Keratinocyte (primary cell): ENCODE measurements at regions not wholly inside any gene's neighbourhood (a gene's known extent, or its start where the extent isn't known, plus 50 kb on each side); places are given as distances from the start of the nearest gene placed in this dataset.

ENCODE experiments used
- DNase-seq: peaks from one replicate; pipeline ENCODE4 v3.0.0-alpha.2; 2011; ENCODE audit warnings: low read depth, missing footprints, low spot score
- FAIRE-seq: peaks from 2 replicates; lab custom pipeline; 2011; peaks lifted over from hg19 to GRCh38; lab: Jason Lieb, UNC
- H2AFZ ChIP-seq: 2 replicates; pipeline ENCODE4 v1.6.0; 2012; ENCODE audit warnings: low read length, control low read depth, inconsistent platforms; ENCODE audit not compliant: control insufficient read depth
- H3K27ac ChIP-seq: 2 replicates; pipeline ENCODE4 v1.5.1; 2011; ENCODE audit warnings: low read length; ENCODE audit not compliant: control insufficient read depth, insufficient read depth
- H3K27me3 ChIP-seq: 3 replicates; pipeline ENCODE4 v1.6.0; 2011; ENCODE audit warnings: low read length; ENCODE audit not compliant: control insufficient read depth, insufficient read depth; ENCODE audit errors: extremely low read depth
- H3K36me3 ChIP-seq, 2 experiments: 2 replicates in 1 of 2; 3 replicates in 1 of 2; pipeline ENCODE4 v1.5.1; 2011; ENCODE audit warnings: low read length in 2 of 2, mild to moderate bottlenecking in 1 of 2; ENCODE audit not compliant: control insufficient read depth in 2 of 2, insufficient read depth in 2 of 2; ENCODE audit errors: extremely low read depth in 1 of 2
- H3K4me1 ChIP-seq: 3 replicates; pipeline ENCODE4 v1.5.1; 2011; ENCODE audit warnings: low read length; ENCODE audit not compliant: control insufficient read depth, insufficient read depth; ENCODE audit errors: extremely low read depth
- H3K4me2 ChIP-seq: 3 replicates; pipeline ENCODE4 v1.6.0; 2011; ENCODE audit warnings: low read depth, low read length; ENCODE audit not compliant: control insufficient read depth, insufficient read depth; ENCODE audit errors: extremely low read depth
- H3K4me3 ChIP-seq, 3 experiments: fragments of 200-600 bp in 1 of 3; sonication (generic) in 1 of 3; 2 replicates in 2 of 3; 3 replicates in 1 of 3; pipeline ENCODE4 v1.5.1; 2011 to 2016; ENCODE audit warnings: low read length in 3 of 3, mild to moderate bottlenecking in 3 of 3, control low read depth in 2 of 3, inconsistent platforms in 1 of 3, low read depth in 1 of 3, mixed read lengths in 1 of 3, mixed run types in 1 of 3, moderate library complexity in 1 of 3; ENCODE audit not compliant: control insufficient read depth in 2 of 3, insufficient read depth in 2 of 3; ENCODE audit errors: extremely low read depth in 1 of 3
- H3K79me2 ChIP-seq: 2 replicates; pipeline ENCODE4 v1.6.0; 2012; ENCODE audit warnings: low read length; ENCODE audit not compliant: control insufficient read depth, insufficient read depth
- H3K9ac ChIP-seq: 3 replicates; pipeline ENCODE4 v1.6.0; 2011; ENCODE audit warnings: low read length; ENCODE audit not compliant: control insufficient read depth, insufficient read depth; ENCODE audit errors: extremely low read depth
- H3K9me1 ChIP-seq: 3 replicates; pipeline ENCODE4 v1.6.0; 2011; ENCODE audit warnings: low read length; ENCODE audit not compliant: control insufficient read depth, insufficient read depth; ENCODE audit errors: extremely low read depth
- H3K9me3 ChIP-seq: 2 replicates; pipeline ENCODE4 v1.5.1; 2012; ENCODE audit warnings: low read depth, low read length; ENCODE audit not compliant: control insufficient read depth
- H4K20me1 ChIP-seq: 3 replicates; pipeline ENCODE4 v1.6.0; 2011; ENCODE audit warnings: low read length; ENCODE audit not compliant: control insufficient read depth, insufficient read depth; ENCODE audit errors: extremely low read depth
- CTCF ChIP-seq, 3 experiments: IDR thresholded peaks in 1 of 3; conservative IDR thresholded peaks in 1 of 3; optimal IDR thresholded peaks in 1 of 3; 2 replicates in 2 of 3; 3 replicates in 1 of 3; pipeline versions ENCODE3 to v1.5.1; 2011; ENCODE audit warnings: low read length in 3 of 3, mild to moderate bottlenecking in 3 of 3, moderate library complexity in 2 of 3, control low read depth in 1 of 3, inconsistent platforms in 1 of 3; ENCODE audit not compliant: insufficient read depth in 2 of 3; ENCODE audit errors: extremely low read depth in 1 of 3
- EZH2 ChIP-seq: IDR thresholded peaks from one replicate; pipeline ENCODE4 v1.6.1; 2012; ENCODE audit warnings: inconsistent platforms, mild to moderate bottlenecking, low read length, moderate library complexity
- dilution Hi-C: fragments of 300-500 bp; cut with MboI; formaldehyde crosslinking; loops from one replicate; pipeline ENCODE4 v1.7.0; 2020; ENCODE audit warnings: low sequenced_read_pairs; ENCODE audit not compliant: extremely low pct_ligation_motif_present

DNA sequence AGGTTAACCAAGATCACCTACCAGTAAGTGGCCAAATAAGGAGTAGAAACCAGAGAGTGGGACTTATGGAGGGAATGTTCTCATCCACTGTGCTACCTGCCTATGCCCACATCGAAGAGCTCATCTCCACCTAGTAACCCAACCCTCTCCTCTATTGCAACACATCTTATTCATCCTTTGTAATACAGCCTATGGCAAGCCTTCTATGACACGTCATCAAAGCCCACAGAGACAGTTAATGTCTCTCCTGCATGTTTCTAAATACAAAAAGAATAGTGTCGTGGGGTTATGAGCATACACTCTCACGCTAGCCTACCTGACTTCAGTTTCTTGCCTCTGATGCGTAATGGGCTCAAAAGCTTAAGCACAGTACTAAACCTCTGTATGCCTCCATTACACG lies 1158.1 kb upstream of the TENM4 start:
- TF ChIP-seq CTCF (optimal IDR thresholded peaks at IDR 0.05 in 1 of 3, IDR thresholded peaks at IDR 0.05 in 1 of 3, conservative IDR thresholded peaks at IDR 0.05 in 1 of 3; ENCODE audit: extremely low read depth in 1 of 3, insufficient read depth in 2 of 3, low read length in 3 of 3) (no peak), EZH2 (no peak)
- peaks cover 24% of the 10 kb centered on the region for H3K4me1 ChIP-seq
- H3K9me3 ChIP-seq = no peaks in the 10 kb centered on the region
- H4K20me1 ChIP-seq = no peaks in the 10 kb centered on the region
- H3K36me3 ChIP-seq = no peaks in the 10 kb centered on the region
- no peak overlapping the region for H3K4me2 ChIP-seq
- no peak overlapping the region for H2AFZ ChIP-seq
- dilution Hi-C loops = no loop called here
- H3K27me3 ChIP-seq = no peaks in the 10 kb centered on the region
- FAIRE-seq (no peak), DNase-seq (no peak)
- H3K79me2 ChIP-seq = no peaks in the 10 kb centered on the region
- no peak overlapping the region for H3K9ac ChIP-seq
- no peaks in the 10 kb centered on the region for H3K9me1 ChIP-seq
- no peak overlapping the region for H3K4me3 ChIP-seq
- H3K27ac ChIP-seq = no peak overlapping the region

DNA sequence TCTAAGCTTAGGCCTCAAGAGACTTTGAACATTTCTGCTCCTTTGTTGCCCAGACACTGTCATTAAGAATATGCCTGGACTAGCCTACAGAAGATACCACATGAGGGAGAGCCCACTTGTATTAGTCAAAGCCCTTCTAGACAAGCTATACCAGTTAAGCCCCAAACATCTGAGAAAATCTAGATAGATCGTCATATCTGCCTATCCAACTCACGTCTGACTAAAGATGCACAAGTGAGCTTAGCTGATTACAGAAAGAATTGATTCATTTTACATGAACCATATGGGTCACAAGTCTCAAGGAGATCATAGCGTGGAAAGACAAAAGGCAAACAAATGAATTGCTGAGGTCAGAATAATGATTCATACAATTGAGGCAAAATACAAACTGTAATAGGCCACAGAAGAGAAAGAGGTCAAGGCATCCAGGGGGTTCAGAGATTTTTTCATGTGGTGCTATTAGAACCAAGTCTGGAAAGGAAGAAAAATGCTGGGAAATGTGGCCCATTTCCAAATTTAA lies 1155.5 kb upstream of the TENM4 start:
- dilution Hi-C loops = no loop called here
- H4K20me1 ChIP-seq = no peaks in the 10 kb centered on the region
- no peaks in the 10 kb centered on the region for H3K27me3 ChIP-seq
- H3K4me3 ChIP-seq = no peak overlapping the region
- TF ChIP-seq EZH2 = no peak
- TF ChIP-seq CTCF (optimal IDR thresholded peaks at IDR 0.05 in 1 of 3, IDR thresholded peaks at IDR 0.05 in 1 of 3, conservative IDR thresholded peaks at IDR 0.05 in 1 of 3; ENCODE audit: extremely low read depth in 1 of 3, insufficient read depth in 2 of 3, low read length in 3 of 3) = no peak
- DNase-seq (no peak), FAIRE-seq (no peak)
- H3K79me2 ChIP-seq = no peaks in the 10 kb centered on the region
- no peaks in the 10 kb centered on the region for H3K9me3 ChIP-seq
- H3K9ac ChIP-seq = no peak overlapping the region
- H3K27ac ChIP-seq = no peak overlapping the region
- no peaks in the 10 kb centered on the region for H3K36me3 ChIP-seq
- no peak overlapping the region for H2AFZ ChIP-seq
- H3K4me1 ChIP-seq = peaks cover 31% of the 10 kb centered on the region
- no peaks in the 10 kb centered on the region for H3K9me1 ChIP-seq
- H3K4me2 ChIP-seq = no peak overlapping the region
